HEK293 (cell line): ENCODE measurements at regions not wholly inside any gene's neighbourhood (a gene's known extent, or its start where the extent isn't known, plus 50 kb on each side); places are given as distances from the start of the nearest gene placed in this dataset.

Experiments
- CTCF ChIA-PET: fragments of 350-600 bp; formaldehyde crosslinking; extraction: SDS; loops from one replicate; lab custom pipeline; 2021; ENCODE audit warnings: antibody characterized with exemption; lab: Yijun Ruan, JAX
- POLR2A ChIA-PET: fragments of 300-600 bp; formaldehyde crosslinking; extraction: SDS; loops from one replicate; lab custom pipeline; 2020; ENCODE audit warnings: antibody characterized with exemption, inconsistent platforms; lab: Yijun Ruan, JAX
- H3K27ac ChIP-seq: fragments of 200-500 bp; sonication (Bioruptor generic); 2 replicates; pipeline ENCODE4 v1.5.1; 2014; ENCODE audit warnings: low read depth, low read length, control low read depth, inconsistent platforms; ENCODE audit errors: extremely low read depth
- H3K36me3 ChIP-seq, 2 experiments: fragments of 200-500 bp in 1 of 2; sonication (Bioruptor generic) in 1 of 2; 1 replicate in 1 of 2; 2 replicates in 1 of 2; pipeline ENCODE4 v1.5.1; 2014 to 2017; ENCODE audit warnings: inconsistent platforms in 2 of 2, low read length in 2 of 2; ENCODE audit not compliant: control insufficient read depth in 2 of 2, insufficient read depth in 1 of 2
- H3K4me1 ChIP-seq: fragments of 200-500 bp; sonication (Bioruptor generic); 2 replicates; pipeline ENCODE4 v1.5.1; 2014; ENCODE audit warnings: mild to moderate bottlenecking, low read length, inconsistent platforms; ENCODE audit not compliant: control insufficient read depth, insufficient read depth
- H3K4me3 ChIP-seq: 2 replicates; pipeline ENCODE4 v1.5.1; 2011; ENCODE audit warnings: low read depth, mild to moderate bottlenecking, control low read depth, low read length, moderate library complexity
- H3K9me3 ChIP-seq: fragments of 200-500 bp; sonication (Bioruptor generic); 2 replicates; pipeline ENCODE4 v1.5.1; 2014; ENCODE audit warnings: low read depth, low read length, inconsistent platforms; ENCODE audit not compliant: control insufficient read depth, insufficient read depth
- IKZF3 ChIP-seq: fragments of 450-650 bp; IDR thresholded peaks from 2 replicates; pipeline ENCODE4 v1.5.0; 2018; ENCODE audit warnings: missing biosample characterization, mild to moderate bottlenecking, missing genetic modification characterization, moderate library complexity
- SCRT2 ChIP-seq: fragments of 450-650 bp; formaldehyde crosslinking; IDR thresholded peaks from 2 replicates; pipeline ENCODE4 v1.5.1; 2016; ENCODE audit warnings: missing biosample characterization, missing genetic modification characterization
- TCF7L2 ChIP-seq: IDR thresholded peaks from 2 replicates; pipeline ENCODE4 v1.6.1; 2011; ENCODE audit warnings: low read depth, mild to moderate bottlenecking, inconsistent platforms, low read length, moderate library complexity, borderline replicate concordance
- ZNF221 ChIP-seq: fragments of 450-650 bp; formaldehyde crosslinking; IDR thresholded peaks from 2 replicates; pipeline ENCODE4 v1.5.1; 2017; ENCODE audit warnings: missing biosample characterization, missing genetic modification characterization, borderline replicate concordance
- ZNF248 ChIP-seq: fragments of 450-650 bp; formaldehyde crosslinking; IDR thresholded peaks from 2 replicates; pipeline ENCODE4 v1.5.1; 2017; ENCODE audit warnings: missing biosample characterization, missing genetic modification characterization
- ZNF366 ChIP-seq: fragments of 450-650 bp; formaldehyde crosslinking; conservative IDR thresholded peaks from 2 replicates; pipeline ENCODE4 v1.5.1; 2016; ENCODE audit warnings: missing biosample characterization, missing genetic modification characterization
- ZNF529 ChIP-seq: fragments of 450-650 bp; formaldehyde crosslinking; IDR thresholded peaks from 2 replicates; pipeline ENCODE4 v1.5.1; 2017; ENCODE audit warnings: missing genetic modification characterization, missing biosample characterization; ENCODE audit not compliant: insufficient replicate concordance
- ZNF585B ChIP-seq: fragments of 450-650 bp; formaldehyde crosslinking; IDR thresholded peaks from 2 replicates; pipeline ENCODE4 v1.5.1; 2016; ENCODE audit warnings: missing biosample characterization, missing genetic modification characterization
- ZNF747 ChIP-seq: fragments of 450-650 bp; formaldehyde crosslinking; IDR thresholded peaks from 2 replicates; pipeline ENCODE4 v1.5.1; 2016; ENCODE audit warnings: missing biosample characterization, missing genetic modification characterization
- ZNF837 ChIP-seq: fragments of 450-650 bp; formaldehyde crosslinking; IDR thresholded peaks from 2 replicates; pipeline ENCODE4 v1.5.1; 2016; ENCODE audit warnings: missing biosample characterization, missing genetic modification characterization
- TF ChIP-seq, protein P1 (sequence below): fragments of 450-650 bp; formaldehyde crosslinking; IDR thresholded peaks from 2 replicates; pipeline ENCODE4 v1.5.1; 2017; ENCODE audit warnings: missing biosample characterization, missing genetic modification characterization
- TF ChIP-seq, protein P2 (sequence below): fragments of 450-650 bp; formaldehyde crosslinking; IDR thresholded peaks from 2 replicates; pipeline ENCODE4 v1.5.1; 2016; ENCODE audit warnings: missing biosample characterization, missing genetic modification characterization
- TF ChIP-seq, protein P3 (sequence below): fragments of 450-650 bp; formaldehyde crosslinking; IDR thresholded peaks from 2 replicates; pipeline ENCODE4 v1.5.1; 2016; ENCODE audit warnings: missing biosample characterization, missing genetic modification characterization
- TF ChIP-seq, protein P4 (sequence below): fragments of 450-650 bp; formaldehyde crosslinking; IDR thresholded peaks from 2 replicates; pipeline ENCODE4 v1.5.1; 2016; ENCODE audit warnings: missing biosample characterization, missing genetic modification characterization, low read depth
- TF ChIP-seq, protein P5 (sequence below): fragments of 450-650 bp; formaldehyde crosslinking; IDR thresholded peaks from 2 replicates; pipeline ENCODE4 v1.5.1; 2016; ENCODE audit warnings: missing biosample characterization, missing genetic modification characterization

DNA sequence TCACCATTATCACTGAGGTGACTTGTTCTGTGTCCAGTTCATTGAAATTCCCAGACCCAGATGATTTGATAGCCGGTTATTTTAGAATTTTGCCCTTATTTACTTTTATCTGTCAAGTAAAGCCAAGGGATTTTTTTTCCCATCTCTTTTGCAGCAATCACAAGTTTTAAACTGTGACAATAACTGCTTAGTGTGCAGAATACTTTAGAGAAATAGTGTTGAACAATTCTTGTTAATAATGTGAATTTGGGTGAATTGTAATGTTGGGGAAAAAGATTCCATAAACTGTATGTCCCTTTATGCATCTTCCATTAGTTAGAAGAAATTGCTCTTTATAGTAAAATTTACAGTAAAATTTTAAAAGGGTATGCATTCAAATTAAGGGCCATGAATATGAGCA, 79.5 kb downstream of the SLITRK6 start (continued):
- no peak for TF ChIP-seq TCF7L2
- TF ChIP-seq, protein P1, sequence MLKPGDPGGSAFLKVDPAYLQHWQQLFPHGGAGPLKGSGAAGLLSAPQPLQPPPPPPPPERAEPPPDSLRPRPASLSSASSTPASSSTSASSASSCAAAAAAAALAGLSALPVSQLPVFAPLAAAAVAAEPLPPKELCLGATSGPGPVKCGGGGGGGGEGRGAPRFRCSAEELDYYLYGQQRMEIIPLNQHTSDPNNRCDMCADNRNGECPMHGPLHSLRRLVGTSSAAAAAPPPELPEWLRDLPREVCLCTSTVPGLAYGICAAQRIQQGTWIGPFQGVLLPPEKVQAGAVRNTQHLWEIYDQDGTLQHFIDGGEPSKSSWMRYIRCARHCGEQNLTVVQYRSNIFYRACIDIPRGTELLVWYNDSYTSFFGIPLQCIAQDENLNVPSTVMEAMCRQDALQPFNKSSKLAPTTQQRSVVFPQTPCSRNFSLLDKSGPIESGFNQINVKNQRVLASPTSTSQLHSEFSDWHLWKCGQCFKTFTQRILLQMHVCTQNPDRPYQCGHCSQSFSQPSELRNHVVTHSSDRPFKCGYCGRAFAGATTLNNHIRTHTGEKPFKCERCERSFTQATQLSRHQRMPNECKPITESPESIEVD (tag by site-specific recombination), result no peak
- TF ChIP-seq, protein P2, sequence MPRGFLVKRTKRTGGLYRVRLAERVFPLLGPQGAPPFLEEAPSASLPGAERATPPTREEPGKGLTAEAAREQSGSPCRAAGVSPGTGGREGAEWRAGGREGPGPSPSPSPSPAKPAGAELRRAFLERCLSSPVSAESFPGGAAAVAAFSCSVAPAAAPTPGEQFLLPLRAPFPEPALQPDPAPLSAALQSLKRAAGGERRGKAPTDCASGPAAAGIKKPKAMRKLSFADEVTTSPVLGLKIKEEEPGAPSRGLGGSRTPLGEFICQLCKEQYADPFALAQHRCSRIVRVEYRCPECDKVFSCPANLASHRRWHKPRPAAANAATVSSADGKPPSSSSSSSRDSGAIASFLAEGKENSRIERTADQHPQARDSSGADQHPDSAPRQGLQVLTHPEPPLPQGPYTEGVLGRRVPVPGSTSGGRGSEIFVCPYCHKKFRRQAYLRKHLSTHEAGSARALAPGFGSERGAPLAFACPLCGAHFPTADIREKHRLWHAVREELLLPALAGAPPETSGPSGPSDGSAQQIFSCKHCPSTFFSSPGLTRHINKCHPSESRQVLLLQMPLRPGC (tag by site-specific recombination), result no peak

DNA sequence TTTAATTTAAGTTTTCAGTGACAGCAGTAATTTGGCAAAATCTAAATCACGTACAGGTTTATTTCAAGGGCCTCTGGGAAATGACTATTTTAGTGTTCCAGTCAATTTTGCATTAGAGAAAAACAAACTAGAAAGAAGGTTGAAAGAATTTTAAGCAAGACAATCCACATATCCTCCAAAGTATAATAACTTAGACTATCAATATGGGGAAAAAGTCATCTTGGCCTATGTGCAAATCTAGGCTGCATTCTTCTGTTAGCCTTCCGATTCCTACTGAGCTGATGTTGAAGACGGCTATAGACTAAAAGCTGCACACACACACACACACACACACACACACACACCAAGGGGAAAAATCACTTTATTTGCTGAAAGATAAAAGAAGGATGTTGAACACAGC, 81.3 kb downstream of the SLITRK6 start:
- Histone ChIP-seq H3K4me1 (no peaks in the 10 kb centered on the region), H3K4me3 (no peak overlapping the region), H3K27ac (no peak overlapping the region), H3K36me3 (no peaks in the 10 kb centered on the region), H3K9me3 (no peaks in the 10 kb centered on the region)
- POLR2A ChIA-PET, result no interaction called here
- TF ChIP-seq, protein P3, sequence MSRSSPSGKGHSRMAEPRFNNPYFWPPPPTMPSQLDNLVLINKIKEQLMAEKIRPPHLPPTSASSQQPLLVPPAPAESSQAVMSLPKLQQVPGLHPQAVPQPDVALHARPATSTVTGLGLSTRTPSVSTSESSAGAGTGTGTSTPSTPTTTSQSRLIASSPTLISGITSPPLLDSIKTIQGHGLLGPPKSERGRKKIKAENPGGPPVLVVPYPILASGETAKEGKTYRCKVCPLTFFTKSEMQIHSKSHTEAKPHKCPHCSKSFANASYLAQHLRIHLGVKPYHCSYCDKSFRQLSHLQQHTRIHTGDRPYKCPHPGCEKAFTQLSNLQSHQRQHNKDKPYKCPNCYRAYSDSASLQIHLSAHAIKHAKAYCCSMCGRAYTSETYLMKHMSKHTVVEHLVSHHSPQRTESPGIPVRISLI (tag by site-specific recombination), result no peak
- no peak for TF ChIP-seq ZNF221 (tag by site-specific recombination)
- TF ChIP-seq ZNF747 (tag by site-specific recombination), result no peak
- TF ChIP-seq SCRT2 (tag by site-specific recombination), result no peak
- TF ChIP-seq ZNF585B (tag by site-specific recombination), result no peak
- TF ChIP-seq, protein P2 (tag by site-specific recombination), result no peak
- TF ChIP-seq, protein P4, sequence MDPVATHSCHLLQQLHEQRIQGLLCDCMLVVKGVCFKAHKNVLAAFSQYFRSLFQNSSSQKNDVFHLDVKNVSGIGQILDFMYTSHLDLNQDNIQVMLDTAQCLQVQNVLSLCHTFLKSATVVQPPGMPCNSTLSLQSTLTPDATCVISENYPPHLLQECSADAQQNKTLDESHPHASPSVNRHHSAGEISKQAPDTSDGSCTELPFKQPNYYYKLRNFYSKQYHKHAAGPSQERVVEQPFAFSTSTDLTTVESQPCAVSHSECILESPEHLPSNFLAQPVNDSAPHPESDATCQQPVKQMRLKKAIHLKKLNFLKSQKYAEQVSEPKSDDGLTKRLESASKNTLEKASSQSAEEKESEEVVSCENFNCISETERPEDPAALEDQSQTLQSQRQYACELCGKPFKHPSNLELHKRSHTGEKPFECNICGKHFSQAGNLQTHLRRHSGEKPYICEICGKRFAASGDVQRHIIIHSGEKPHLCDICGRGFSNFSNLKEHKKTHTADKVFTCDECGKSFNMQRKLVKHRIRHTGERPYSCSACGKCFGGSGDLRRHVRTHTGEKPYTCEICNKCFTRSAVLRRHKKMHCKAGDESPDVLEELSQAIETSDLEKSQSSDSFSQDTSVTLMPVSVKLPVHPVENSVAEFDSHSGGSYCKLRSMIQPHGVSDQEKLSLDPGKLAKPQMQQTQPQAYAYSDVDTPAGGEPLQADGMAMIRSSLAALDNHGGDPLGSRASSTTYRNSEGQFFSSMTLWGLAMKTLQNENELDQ (tag by site-specific recombination), result no peak
- TF ChIP-seq, protein P5, sequence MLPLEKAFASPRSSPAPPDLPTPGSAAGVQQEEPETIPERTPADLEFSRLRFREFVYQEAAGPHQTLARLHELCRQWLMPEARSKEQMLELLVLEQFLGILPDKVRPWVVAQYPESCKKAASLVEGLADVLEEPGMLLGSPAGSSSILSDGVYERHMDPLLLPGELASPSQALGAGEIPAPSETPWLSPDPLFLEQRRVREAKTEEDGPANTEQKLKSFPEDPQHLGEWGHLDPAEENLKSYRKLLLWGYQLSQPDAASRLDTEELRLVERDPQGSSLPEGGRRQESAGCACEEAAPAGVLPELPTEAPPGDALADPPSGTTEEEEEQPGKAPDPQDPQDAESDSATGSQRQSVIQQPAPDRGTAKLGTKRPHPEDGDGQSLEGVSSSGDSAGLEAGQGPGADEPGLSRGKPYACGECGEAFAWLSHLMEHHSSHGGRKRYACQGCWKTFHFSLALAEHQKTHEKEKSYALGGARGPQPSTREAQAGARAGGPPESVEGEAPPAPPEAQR (tag by site-specific recombination), result no peak
- no peak for TF ChIP-seq ZNF366 (tag by site-specific recombination)
- no peak for TF ChIP-seq IKZF3 (tag by site-specific recombination)
- no peak for TF ChIP-seq ZNF529 (tag by site-specific recombination)
- TF ChIP-seq, protein P1 (tag by site-specific recombination), result no peak
- TF ChIP-seq ZNF837 (tag by site-specific recombination), result no peak
- TF ChIP-seq ZNF248 (tag by site-specific recombination), result no peak
- CTCF ChIA-PET, result interaction anchor here (0.7 kb wide), 1 partner anchor 16 kb away, joined by 5 read pairs; no protein-coding TSS in a partner anchor
